A172 (cell line): ENCODE measurements at regions not wholly inside any gene's neighbourhood (a gene's known extent, or its start where the extent isn't known, plus 50 kb on each side); places are given as distances from the start of the nearest gene placed in this dataset.
"Not testable (repeated sequence)": the region's sequence is repeated elsewhere in the genome, so short reads cannot be mapped to it uniquely, and the experiment has no call there.

ENCODE experiments used
- DNase-seq: peaks from one replicate; pipeline ENCODE4 v3.0.0-alpha.2; 2015; ENCODE audit warnings: low spot score

- no peak for DNase-seq
Measured at GRCh38 chr7:46089281-46089680, 168.2 kb upstream of the IGFBP3 start.

GRCh38 chr7:46088486-46088885 lies 167.4 kb upstream of the IGFBP3 start:
- DNase-seq = not testable (repeated sequence)

GRCh38 chr7:46080595-46081159 lies 159.6 kb upstream of the IGFBP3 start:
- no peak for DNase-seq

GRCh38 chr7:46079421-46079820 lies 158.3 kb upstream of the IGFBP3 start:
- no peak for DNase-seq

- no peak for DNase-seq
Measured at GRCh38 chr7:46076527-46076926, 155.5 kb upstream of the IGFBP3 start.

- peak; percentile 16 for DNase-seq
Measured at GRCh38 chr7:46072722-46073121, 151.7 kb upstream of the IGFBP3 start.

- DNase-seq = peak; percentile 36
Measured at GRCh38 chr7:46071601-46072000, 150.5 kb upstream of the IGFBP3 start.

GRCh38 chr7:46071076-46071475 lies 150.0 kb upstream of the IGFBP3 start:
- peak; percentile 50 for DNase-seq

GRCh38 chr7:46068159-46068558 lies 147.1 kb upstream of the IGFBP3 start:
- no peak for DNase-seq

- DNase-seq = no peak
Measured at GRCh38 chr7:46059308-46060020, 138.4 kb upstream of the IGFBP3 start.

GRCh38 chr7:46058086-46058823 lies 137.2 kb upstream of the IGFBP3 start:
- no peak for DNase-seq

- DNase-seq = no peak
Measured at GRCh38 chr7:46054915-46055314, 133.8 kb upstream of the IGFBP3 start.

GRCh38 chr7:46054272-46054671 lies 133.2 kb upstream of the IGFBP3 start:
- DNase-seq = no peak

- no peak for DNase-seq
Measured at GRCh38 chr7:46047581-46047980, 126.5 kb upstream of the IGFBP3 start.

GRCh38 chr7:46043338-46043737 lies 122.3 kb upstream of the IGFBP3 start:
- DNase-seq = not testable (repeated sequence)

- DNase-seq = not testable (repeated sequence)
Measured at GRCh38 chr7:46039813-46040212, 118.7 kb upstream of the IGFBP3 start.

GRCh38 chr7:46035166-46035565 lies 114.1 kb upstream of the IGFBP3 start:
- peak; percentile 7 for DNase-seq

GRCh38 chr7:46034056-46034768 lies 113.1 kb upstream of the IGFBP3 start:
- no peak for DNase-seq

GRCh38 chr7:46033592-46033991 lies 112.5 kb upstream of the IGFBP3 start:
- no peak for DNase-seq

- DNase-seq = peak; percentile 47
Measured at GRCh38 chr7:46032942-46033341, 111.9 kb upstream of the IGFBP3 start.

GRCh38 chr7:46032353-46032752 lies 111.3 kb upstream of the IGFBP3 start:
- DNase-seq = no peak

- DNase-seq = no peak
Measured at GRCh38 chr7:46029111-46029704, 108.1 kb upstream of the IGFBP3 start.
